ENCODE measurements at regions not wholly inside any gene's neighbourhood (a gene's known extent, or its start where the extent isn't known, plus 50 kb on each side); places are given as distances from the start of the nearest gene placed in this dataset.

GRCh38 chr9:119761812-119762211 is 392.6 kb upstream of the BRINP1 start:
- no peak for TF ChIP-seq CTCF (IDR thresholded peaks at IDR 0.05; ENCODE audit: insufficient read depth, low read depth, low read length, missing control alignments)
- no peak overlapping the region for H3K4me3 ChIP-seq (ENCODE audit: low read depth, low read length)
- peak; percentile 3 for DNase-seq (ENCODE audit: low read depth)

DNA sequence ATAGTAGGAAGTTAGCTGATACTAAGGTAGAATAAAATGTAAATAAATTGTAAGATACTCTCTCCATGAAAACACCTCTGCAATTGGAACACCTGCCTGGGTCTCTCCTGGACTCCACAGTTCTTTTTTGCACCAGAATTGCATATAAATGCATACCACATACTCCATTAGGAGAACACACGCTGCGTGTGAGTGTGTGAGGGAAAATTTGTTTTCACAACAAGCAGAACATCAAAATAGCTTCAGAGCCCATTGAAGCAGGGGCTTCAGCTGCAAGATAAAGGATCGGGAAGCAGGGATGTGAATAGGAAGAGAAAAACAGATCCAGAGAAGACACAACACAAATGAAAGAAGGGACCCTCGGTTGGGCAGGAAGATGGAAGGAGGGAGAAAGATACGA is 389.8 kb upstream of the BRINP1 start:
- H3K4me3 ChIP-seq (ENCODE audit: low read depth, low read length) = no peak overlapping the region
- TF ChIP-seq CTCF (IDR thresholded peaks at IDR 0.05; ENCODE audit: insufficient read depth, low read depth, low read length, missing control alignments) = no peak
- no peak for DNase-seq (ENCODE audit: low read depth)

- H3K4me3 ChIP-seq (ENCODE audit: low read depth, low read length) = no peak overlapping the region
- DNase-seq (ENCODE audit: low read depth) = no peak
- no peak for TF ChIP-seq CTCF (IDR thresholded peaks at IDR 0.05; ENCODE audit: insufficient read depth, low read depth, low read length, missing control alignments)
These were observed 389.0 kb upstream of the BRINP1 start for GRCh38 chr9:119758241-119758640.

- no peak for TF ChIP-seq CTCF (IDR thresholded peaks at IDR 0.05; ENCODE audit: insufficient read depth, low read depth, low read length, missing control alignments)
- no peak for DNase-seq (ENCODE audit: low read depth)
- H3K4me3 ChIP-seq (ENCODE audit: low read depth, low read length) = no peak overlapping the region
These were observed 370.2 kb upstream of the BRINP1 start for GRCh38 chr9:119739476-119739875.

DNA sequence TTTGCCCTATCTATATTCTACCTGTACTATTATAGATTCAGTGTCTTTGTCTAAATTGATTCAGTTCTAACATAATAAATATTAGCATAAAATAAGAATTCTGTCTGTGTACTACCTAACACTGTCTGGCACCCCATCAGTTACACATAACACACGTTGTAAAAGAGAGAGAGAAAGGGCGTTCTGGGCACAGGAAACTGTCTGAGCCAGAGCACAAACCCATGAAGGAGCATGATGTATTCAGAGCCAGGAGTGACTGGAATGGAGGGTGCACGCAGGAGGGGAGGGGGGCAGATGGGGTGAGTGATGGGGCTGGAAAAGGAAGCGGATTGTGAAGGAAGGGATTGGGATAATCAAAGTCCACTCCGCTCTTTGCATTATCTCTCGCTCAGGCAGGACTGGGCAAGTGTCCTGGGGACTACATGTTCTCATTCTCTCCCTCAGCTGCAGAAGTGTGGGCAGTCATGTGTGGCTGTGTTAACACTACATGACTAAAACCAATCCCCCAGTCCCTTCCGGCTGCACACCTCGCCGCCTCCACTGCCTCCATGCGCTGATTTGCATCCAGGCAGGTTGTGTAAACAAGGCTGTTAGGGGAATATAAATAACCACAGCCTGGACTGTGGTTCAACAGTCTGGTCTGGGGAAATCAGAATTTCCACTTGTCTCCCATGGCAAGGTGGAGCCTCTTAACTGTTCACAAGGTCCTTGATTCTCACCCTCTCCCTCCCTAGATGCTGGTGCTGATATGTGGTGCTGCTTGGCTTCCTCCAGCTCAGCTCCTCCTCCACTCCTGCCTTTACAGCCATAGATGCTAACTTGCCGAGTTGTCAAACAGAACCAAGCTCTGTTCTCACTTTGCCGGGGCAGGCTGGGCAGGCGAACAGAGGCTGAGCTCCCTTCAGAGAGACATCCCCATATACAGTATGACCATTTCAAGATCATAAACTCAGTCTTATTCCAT is 367.5 kb upstream of the BRINP1 start:
- TF ChIP-seq CTCF (IDR thresholded peaks at IDR 0.05; ENCODE audit: insufficient read depth, low read depth, low read length, missing control alignments) = no peak
- H3K4me3 ChIP-seq (ENCODE audit: low read depth, low read length) = no peak overlapping the region
- DNase-seq (ENCODE audit: low read depth) = peak; percentile 73

DNA sequence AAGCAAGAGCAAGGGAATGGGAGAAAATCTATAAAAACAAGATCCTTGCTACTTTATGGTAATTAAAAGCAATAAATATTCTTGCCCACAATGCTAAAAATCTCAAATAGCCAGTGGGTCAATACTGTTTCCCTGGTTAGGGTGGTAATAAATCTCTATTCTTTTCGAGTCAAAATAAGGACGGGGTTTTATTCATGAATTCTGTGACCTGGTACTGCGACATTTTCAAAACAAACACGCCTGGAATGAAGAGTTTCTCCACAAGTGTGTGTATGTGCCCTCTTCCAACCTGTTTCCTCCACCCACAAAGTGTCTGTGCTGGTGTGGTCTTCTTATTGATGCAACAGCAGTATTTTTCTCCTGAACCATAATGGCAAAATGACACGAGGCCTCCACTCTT is 358.8 kb upstream of the BRINP1 start:
- no peak for TF ChIP-seq CTCF (IDR thresholded peaks at IDR 0.05; ENCODE audit: insufficient read depth, low read depth, low read length, missing control alignments)
- DNase-seq (ENCODE audit: low read depth) = no peak
- no peak overlapping the region for H3K4me3 ChIP-seq (ENCODE audit: low read depth, low read length)
